ENCODE measurements at regions not wholly inside any gene's neighbourhood (a gene's known extent, or its start where the extent isn't known, plus 50 kb on each side); places are given as distances from the start of the nearest gene placed in this dataset.

DNA sequence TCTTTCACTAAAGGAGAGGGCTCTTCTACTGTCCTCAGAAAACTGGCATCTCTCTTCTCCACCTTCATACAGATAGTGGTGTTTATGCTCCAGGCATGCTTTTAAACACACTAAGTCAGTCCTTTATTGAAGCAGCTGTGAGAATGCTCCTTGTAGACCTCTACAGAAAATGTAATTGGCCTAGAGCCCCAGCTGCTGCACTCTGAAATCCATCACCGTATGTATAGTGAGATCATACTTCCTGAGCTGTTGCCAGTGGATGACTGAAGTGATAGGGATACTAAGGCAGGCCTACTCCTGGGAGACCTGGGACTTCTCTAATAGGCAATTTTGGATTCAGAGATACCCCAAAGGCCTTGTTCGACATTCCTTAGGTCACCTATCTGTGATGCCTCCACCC is 535.4 kb downstream of the RPS29 start:
- Mint-ChIP-seq H3K9me3 (ENCODE audit: low read depth) (peaks cover 3% of the 10 kb centered on the region), H3K4me1 (ENCODE audit: low read depth) (no peaks in the 10 kb centered on the region), H3K27me3 (ENCODE audit: low read depth) (no peaks in the 10 kb centered on the region), H3K27ac (ENCODE audit: unreplicated experiment) (no peak overlapping the region), H3K4me3 (ENCODE audit: unreplicated experiment) (no peak overlapping the region), H3K36me3 (ENCODE audit: low read depth) (no peaks in the 10 kb centered on the region)
- TF ChIP-seq CTCF (IDR thresholded peaks at IDR 0.05) = no peak
- DNase-seq (ENCODE audit: low spot score) = no peak

- Mint-ChIP-seq H3K9me3 (ENCODE audit: low read depth) (peaks cover 3% of the 10 kb centered on the region), H3K27me3 (ENCODE audit: low read depth) (no peaks in the 10 kb centered on the region), H3K4me1 (ENCODE audit: low read depth) (no peaks in the 10 kb centered on the region), H3K36me3 (ENCODE audit: low read depth) (no peaks in the 10 kb centered on the region), H3K4me3 (ENCODE audit: unreplicated experiment) (no peak overlapping the region), H3K27ac (ENCODE audit: unreplicated experiment) (no peak overlapping the region)
- no peak for TF ChIP-seq CTCF (IDR thresholded peaks at IDR 0.05)
- no peak for DNase-seq (ENCODE audit: low spot score)
Measured at GRCh38 chr14:49049711-49050110, 536.5 kb downstream of the RPS29 start.

DNA sequence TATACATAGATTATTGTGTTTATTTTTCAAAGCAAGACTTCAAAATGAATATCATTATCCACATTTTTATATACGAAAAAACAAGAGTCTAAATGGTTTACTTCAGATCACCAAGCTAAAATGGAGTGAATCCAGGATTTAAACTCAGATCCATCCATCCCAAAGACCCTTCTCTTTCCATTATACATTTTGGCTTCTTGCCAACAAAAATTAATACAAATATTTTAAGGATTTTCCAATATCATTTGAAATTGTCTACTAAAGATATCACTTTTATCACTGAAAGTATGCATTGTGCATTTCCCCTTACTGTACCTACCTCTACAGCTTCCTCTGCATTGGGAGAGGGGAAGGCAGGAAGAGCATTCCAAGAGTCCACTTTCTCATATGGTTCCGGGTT is 541.2 kb downstream of the RPS29 start:
- DNase-seq (ENCODE audit: low spot score) = no peak
- H3K4me1 Mint-ChIP-seq (ENCODE audit: low read depth) = no peaks in the 10 kb centered on the region
- TF ChIP-seq CTCF (IDR thresholded peaks at IDR 0.05) = no peak
- H3K27me3 Mint-ChIP-seq (ENCODE audit: low read depth) = no peaks in the 10 kb centered on the region
- H3K4me3 Mint-ChIP-seq (ENCODE audit: unreplicated experiment) = no peak overlapping the region
- no peaks in the 10 kb centered on the region for H3K36me3 Mint-ChIP-seq (ENCODE audit: low read depth)
- H3K9me3 Mint-ChIP-seq (ENCODE audit: low read depth) = no peaks in the 10 kb centered on the region
- no peak overlapping the region for H3K27ac Mint-ChIP-seq (ENCODE audit: unreplicated experiment)

GRCh38 chr14:49036984-49037516 is 549.1 kb downstream of the RPS29 start:
- H3K27ac Mint-ChIP-seq (ENCODE audit: unreplicated experiment) = no peak overlapping the region
- DNase-seq (ENCODE audit: low spot score) = no peak

GRCh38 chr14:49036266-49036665 is 549.9 kb downstream of the RPS29 start:
- Mint-ChIP-seq H3K36me3 (ENCODE audit: low read depth) (no peaks in the 10 kb centered on the region), H3K27ac (ENCODE audit: unreplicated experiment) (no peak overlapping the region), H3K4me3 (ENCODE audit: unreplicated experiment) (no peak overlapping the region), H3K4me1 (ENCODE audit: low read depth) (no peaks in the 10 kb centered on the region), H3K27me3 (ENCODE audit: low read depth) (peaks cover 3% of the 10 kb centered on the region), H3K9me3 (ENCODE audit: low read depth) (no peaks in the 10 kb centered on the region)
- no peak for DNase-seq (ENCODE audit: low spot score)
- TF ChIP-seq CTCF (IDR thresholded peaks at IDR 0.05) = no peak

More at GRCh38 chr14:49036984-49037516, 549.1 kb downstream of the RPS29 start:
- Mint-ChIP-seq H3K4me3 (ENCODE audit: unreplicated experiment) (no peak overlapping the region), H3K9me3 (ENCODE audit: low read depth) (no peaks in the 10 kb centered on the region), H3K4me1 (ENCODE audit: low read depth) (no peaks in the 10 kb centered on the region), H3K36me3 (ENCODE audit: low read depth) (no peaks in the 10 kb centered on the region), H3K27me3 (ENCODE audit: low read depth) (peaks cover 3% of the 10 kb centered on the region)
- TF ChIP-seq CTCF (IDR thresholded peaks at IDR 0.05) = no peak

Measured in chondrocyte (in vitro differentiated cells).